Occipital lobe (tissue), 1 donor: ENCODE measurements at regions not wholly inside any gene's neighbourhood (a gene's known extent, or its start where the extent isn't known, plus 50 kb on each side); places are given as distances from the start of the nearest gene placed in this dataset.
A peak's percentile ranks its signal among the peaks of the same experiment; 100 is the strongest.

Source experiments
- DNase-seq: peaks from one replicate; lab custom pipeline; 2025; lab: John Stamatoyannopoulos, UW

DNA sequence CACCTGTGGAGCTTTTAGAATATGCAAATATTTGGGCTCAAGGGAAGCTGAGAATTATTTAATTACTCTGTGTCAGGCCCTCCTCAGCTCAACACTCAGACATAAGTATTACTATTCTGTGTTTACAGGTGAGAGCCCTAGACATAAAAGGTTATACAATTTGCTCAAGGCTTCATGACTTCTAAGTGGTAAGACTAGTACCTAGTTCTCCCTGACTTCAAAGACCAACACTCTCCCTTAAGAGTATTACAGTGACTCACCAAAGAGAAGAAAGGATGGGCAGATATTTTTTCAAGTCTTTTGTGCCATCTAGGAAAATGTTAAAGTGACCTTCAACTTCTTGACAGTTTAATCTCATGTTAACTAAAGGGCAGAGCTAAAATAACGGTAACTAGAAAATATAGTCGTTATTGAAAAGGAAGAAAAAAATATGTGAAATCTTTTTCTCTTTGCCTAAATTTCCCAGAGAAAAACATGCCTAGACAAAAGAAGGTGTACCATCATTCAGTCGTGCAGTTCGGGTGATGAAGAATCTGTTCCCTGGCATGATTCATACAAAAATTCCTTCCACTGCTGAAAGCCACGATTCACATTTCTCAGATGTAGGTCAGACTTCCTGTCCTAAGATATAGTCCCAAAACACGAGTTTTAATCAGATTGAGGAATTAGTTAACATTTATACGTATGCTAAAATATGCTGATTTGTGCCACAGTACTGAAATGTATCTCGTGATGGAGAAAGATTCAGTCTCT is 849.1 kb upstream of the API5 start:
- DNase-seq = no peak

DNA sequence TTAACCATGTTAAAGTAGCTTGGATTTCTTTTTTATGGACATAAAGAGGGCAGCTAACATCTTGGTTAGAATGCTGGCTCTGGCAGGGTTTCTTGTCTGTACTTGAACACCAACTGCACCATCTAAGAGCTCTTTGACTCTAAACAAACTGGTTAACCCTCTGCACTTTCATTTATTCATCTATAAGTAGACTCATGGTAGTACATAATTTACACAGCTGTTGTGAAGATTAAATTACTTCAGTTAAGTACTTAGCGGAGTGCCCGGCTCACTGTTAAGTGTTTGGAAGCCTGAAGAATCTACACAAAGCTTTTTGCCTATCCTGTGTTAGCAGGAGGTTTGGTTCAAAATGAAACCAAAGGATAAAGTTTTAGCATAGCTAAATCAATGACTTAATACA is 846.2 kb upstream of the API5 start:
- no peak for DNase-seq

DNA sequence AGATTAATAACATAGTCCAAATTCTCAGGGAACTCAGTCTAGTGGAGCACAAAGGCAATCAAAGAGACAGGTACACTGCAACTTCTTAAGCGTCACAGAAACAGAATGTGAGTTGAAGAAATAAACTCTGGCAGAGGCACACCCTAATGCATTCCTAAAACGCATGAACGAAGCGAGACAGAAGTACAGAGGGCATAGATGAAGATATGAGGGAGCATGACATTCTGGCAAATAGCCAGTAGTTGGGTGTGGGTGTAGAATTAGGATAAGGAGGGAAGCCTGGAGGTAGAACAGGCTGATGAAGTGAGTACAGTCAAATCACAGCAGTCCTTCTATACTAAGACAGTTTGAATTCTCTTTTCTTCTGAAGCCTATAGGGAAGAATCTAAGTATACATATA is 838.7 kb upstream of the API5 start:
- DNase-seq = no peak

DNA sequence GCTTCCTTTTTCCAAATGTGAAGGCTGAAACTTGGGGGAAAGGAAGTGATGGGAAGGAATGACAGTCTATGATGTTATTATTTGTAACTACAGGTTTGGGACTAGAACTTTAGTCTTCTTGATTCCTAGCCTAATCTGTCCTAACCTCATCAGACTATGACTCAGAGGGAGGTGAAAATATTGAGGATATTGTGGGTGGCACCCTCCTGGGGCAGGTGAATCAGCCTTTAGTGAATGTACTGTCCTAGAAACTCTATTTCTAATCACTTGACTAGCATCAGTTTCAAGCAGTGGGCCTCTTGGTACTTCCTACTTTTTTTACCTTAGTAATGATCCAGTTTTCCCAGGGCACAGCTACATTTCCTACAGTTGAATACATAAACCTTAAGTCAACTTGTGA is 829.0 kb upstream of the API5 start:
- DNase-seq = no peak

DNA sequence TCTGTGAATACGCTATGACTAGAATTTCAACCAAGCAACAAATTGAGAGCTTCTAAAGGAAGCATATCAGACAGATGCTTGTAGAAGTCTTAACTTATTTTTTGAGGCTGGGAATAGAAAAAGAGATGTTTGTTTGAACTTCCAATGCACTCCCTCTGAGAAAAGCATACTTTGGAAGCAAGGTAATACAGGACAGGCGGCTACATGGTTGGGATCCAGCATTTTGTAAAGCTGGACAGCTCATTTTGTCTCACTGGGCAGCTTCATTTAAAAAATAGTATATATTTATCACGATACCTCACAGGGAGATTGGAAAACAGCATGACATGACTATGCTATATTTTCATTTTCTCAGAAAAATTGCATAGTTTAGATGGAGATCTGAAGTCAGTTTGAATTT is 821.3 kb upstream of the API5 start:
- DNase-seq = no peak

DNA sequence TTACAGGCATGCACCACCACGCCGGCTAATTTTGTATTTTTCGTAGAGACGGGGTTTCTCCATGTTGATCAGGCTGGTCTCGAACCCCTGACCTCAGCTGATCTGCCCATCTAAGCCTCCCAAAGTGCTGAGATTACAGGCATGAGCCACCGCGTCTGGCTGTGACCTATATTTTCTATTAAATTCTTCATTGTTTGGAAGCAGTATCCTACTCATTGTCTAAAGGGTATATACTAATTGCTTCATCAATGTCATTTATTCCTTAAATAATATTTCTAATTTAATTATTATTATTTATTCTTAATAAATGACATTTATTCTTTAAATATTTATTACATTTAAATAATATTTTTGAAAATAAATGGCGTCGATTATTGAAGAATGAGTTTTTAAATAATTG is 817.3 kb upstream of the API5 start:
- no peak for DNase-seq

DNA sequence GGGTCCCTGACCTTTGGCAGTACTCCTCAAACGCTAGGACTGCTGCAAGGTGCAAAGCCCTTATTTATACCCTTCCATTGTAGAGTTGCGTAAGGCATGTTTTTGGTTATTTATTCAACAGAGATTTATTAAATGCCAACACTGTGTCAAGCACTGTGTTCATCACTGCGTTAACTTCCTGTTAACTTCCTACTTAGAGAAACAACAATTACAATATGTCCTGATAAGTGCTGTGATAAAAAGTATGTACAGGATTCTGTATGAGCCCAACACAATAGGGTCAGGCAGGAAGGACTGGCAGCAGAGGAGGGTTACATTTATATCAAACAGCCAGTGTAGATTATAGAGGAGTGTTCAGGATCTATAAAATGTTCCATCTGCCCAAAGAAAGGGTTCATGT is 812.8 kb upstream of the API5 start:
- DNase-seq = no peak

DNA sequence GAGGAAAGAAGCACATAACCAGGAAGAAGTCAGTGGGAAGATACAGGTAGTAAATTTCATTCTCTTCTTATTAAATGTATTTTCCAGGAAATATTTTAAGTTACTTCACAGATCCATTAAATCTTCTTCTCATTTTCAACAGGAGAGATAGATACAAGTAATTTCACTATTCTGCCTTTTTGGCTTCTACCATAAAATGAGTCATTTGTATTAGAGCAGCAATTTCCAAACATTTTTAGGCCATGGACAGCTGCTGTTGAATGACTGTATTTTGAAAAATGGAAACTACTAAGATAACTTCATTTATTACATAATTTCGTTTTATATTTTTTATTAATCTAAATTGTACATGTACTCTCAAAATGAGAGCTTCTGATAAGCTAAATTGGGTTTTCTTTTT is 809.6 kb upstream of the API5 start:
- no peak for DNase-seq

DNA sequence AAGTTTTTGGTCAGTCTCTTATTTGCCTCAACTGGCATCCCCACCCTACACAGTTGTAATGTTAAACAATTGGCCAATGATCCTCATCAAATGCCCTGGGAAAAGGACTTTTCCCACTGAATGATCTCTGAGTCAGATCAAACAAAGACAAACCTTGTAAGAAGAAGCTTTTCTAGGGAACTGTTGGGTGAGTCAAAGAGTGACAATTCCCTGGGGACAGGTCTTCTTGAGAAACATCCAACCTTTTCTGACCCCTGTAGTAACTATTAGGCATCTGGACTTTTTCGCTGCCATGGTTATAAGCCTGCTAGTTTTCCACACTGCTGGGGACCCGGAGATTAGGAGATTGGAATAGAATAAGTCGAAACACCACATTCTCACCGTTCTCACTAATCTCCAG is 789.8 kb upstream of the API5 start:
- no peak for DNase-seq

DNA sequence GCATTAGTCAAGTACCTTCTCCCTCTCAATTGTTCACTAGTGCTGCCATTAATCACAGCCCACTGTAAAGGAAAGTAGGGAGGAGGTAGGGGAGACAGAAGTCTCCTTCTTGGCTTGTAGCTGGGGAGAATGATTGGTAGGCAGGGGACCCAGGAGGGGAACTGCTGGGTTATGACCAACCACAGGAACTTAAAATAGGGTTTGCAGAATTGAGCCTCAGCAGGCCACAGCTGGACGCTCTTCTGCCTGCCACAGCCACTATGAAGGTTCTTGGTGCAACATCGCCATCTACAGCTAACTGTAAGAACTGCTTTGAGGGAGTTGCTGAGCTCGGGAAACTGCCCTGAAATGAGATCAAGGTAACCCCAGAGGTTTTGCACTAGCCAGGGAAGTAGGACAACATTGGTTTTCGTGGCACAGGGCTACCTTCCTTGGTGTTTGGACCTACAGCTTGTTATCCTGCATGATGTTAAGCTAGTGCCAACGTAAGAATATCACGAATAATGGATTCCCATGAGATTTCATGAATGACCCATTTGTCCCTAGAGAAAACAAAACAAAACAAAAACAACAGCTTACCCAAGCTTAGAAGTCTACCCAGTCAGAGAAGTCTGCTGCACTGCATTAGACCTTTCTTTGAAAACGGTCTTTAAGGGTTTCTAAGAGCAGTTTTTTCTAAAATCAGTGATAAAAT is 787.1 kb upstream of the API5 start:
- DNase-seq = peak; percentile 46

DNA sequence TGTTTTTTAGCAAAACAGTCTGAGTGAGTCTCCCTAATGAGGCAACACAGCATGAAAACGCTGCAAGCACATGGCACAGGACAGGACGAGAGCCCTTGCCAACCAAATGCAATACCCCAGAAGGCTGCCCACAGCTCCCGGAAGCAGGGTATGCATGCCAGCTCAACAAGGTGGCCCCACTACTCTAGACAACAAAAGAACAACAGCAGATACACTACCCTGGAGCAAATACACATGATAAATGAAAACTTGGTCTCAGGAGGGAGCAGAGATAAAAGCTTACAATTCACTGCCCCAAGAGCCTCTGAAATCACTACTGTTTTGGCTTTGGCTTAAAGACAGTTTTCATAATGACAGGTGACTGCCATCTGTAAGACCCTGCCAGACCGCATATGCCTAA is 785.4 kb upstream of the API5 start:
- DNase-seq = no peak

DNA sequence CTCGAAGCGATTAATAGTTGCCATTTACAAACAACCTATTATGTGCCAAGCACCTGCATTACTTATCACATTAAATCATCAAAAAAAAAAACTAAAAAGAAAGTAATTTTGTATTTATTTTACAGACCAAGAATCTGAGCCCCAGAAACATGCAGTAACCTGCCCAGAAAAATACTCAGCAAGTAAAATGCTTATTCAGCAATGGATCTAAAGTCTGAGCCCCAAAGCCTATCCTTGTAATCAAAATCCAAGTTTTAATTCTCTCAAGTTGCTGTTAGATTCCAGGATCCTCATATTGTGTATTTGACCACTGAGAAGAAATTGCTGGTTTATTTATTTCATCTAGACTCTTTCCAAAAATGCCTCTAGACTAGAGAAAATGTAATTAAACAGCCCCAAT is 783.3 kb upstream of the API5 start:
- no peak for DNase-seq

DNA sequence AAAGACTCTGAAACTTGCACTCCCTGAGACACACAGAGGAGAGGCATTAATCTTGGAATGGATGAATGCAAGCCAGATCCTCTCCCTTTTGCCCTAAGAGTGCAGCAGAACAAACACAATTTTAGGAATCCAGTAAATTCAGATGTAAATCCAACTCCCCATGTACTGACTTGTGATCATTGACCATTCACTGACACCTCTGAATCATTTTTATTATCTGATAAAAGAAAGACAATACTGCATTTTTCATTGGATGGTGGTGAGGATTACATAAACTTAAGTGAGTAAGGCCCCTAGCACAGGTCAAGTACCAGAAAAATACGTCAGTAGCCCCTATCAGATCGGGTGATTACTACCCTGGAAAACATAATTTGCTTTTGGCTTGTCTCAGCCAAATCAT is 782.9 kb upstream of the API5 start:
- no peak for DNase-seq

DNA sequence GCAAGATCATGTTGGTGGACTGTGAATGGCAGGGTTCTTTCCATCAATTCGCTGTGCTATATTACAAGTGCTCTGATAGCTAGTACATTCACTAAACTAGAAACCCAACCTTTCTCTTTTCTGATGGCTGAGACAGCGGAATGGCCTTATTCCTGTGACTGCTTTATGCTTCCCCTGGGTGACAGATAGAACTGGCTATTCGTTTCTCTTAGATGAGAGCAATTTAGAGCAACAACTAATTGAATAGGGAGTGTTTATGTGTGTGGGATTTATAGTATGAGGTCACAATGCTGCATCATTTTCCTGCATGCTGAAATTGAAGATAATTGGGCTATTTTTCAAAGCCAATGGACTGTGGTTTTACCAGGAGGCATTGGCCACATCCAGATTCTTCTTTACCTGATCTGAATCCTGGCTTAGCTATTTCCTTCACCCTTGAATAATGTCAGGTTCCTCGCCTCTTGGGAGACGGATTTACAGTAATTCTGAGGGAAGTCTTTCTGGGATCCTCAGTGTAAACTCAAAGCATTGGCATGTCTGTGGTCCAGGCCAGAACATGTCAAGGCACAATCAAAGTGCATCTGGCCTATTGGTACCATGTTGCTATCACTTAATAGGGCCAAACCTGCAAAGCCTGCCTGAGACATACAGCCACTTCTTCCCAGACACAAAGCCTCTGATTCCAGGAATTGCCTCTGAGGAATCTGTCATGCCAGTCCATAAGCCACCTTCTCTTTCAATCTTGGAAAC is 775.0 kb upstream of the API5 start:
- DNase-seq = no peak

DNA sequence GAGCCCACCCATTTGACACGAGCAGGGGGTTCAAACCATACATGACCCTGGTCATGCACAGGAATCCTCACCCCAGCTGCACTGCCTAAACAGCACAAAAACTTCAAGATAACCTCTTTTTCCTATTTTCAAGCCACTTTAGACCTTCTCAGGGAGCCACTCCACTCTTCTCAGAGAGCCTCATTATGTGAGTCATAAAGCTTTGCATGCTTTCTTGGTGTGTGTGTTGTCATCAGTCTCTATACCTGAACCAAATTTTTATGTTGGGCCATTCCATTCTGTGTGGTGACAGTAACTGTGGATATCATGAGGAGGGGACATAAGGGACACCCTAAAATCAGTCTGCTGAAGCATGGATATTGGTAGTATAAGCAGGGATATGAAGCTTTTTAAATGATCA is 769.5 kb upstream of the API5 start:
- no peak for DNase-seq

DNA sequence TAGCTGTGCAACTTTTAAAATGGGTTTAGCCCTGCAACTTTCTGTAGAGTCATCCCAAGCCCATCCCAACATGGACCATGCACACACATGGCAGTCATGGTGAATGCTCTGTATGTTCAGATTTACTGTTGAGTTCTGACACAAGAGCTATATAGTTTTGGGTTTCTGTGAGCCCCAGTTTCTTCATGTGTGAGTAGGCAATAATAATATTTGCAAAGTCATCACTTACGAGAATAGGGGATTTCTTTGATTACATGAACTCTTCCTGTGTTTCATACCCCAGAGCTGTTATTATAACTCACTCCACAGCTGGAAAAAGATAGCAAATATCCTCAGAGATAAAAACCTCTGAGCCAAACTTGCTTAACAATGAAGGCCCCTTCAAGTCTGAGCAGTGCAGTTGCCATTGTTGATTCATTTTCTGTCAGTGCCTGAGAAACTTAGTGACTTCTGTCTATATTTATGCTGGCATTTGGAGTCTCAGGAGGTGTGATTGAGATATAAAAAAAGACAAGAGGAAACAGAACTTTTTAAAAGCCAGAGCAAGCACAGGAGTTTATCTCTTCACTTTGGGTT is 767.9 kb upstream of the API5 start:
- DNase-seq = no peak

DNA sequence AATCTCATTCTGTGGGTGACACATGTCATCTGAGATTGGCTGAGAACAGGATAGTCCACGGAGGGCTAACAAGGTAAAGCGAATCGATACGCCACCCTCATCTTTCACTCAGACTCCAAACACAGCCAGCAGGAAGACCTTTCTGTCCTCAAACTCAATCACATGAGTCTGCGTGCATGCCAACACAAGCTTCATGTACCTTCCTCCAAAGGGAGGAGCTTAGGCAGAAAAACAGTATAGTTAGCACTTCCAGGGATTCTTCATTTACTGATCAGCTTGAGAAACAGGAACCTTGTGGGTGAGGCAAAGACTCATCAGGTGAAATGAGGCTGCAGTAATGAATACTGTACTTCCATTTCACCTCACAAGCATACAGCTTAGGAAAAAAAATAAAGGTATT is 767.1 kb upstream of the API5 start:
- DNase-seq = no peak

DNA sequence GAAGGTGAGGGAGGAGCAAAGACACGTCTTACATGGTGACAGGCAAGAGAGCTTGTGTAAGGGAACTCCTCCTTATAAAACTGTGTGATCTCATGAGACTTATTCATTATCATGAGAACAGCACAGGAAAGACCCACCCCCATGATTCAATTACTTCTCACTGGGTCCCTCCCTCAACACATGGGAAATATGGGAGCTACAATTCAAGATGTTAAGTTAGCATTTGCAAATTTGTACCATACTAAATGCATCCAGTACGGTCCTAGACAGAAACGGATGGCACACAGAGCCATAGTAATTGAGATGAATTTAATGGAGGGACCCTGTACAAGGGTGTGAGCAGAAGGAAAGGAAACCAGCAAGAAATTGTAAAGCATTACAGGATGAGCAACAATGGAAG is 765.8 kb upstream of the API5 start:
- no peak for DNase-seq

DNA sequence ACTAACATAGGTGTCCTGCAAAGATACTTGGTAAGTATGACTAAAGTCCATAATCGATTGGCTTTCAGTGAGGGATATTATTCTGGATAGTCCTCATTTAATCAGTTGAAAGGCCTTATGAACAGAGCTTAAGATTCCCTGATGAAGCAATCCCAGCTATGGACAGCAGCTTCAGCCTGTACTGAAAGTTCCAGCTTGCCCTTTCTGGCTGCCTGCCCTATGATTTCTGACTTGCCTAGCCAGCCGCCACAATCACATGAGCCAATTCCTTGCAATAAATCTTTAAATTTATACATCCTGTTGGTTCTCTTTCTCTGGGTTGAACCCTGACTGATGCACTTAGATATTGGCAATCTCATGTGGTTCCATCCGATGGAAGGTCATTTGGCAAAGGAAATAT is 759.0 kb upstream of the API5 start:
- DNase-seq = no peak

DNA sequence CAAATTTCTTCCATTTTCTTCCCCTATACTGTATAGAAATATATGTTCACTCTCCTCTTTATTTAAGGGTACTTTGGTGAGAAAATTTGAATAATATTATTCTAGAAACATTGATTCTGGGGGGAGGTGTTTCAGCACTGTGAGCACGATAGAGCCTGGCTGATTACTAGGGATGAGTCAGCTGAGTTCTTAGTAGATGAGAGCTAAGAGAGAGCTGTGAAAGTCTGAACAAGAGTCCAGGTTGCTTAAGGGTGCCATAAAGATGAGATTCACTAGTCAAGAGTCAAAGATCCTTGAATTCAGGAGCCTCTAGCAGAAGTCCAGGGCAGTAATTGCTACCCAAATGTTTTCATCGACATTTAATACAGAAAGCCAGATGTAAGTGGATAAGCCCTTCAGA is 756.6 kb upstream of the API5 start:
- DNase-seq = no peak

DNA sequence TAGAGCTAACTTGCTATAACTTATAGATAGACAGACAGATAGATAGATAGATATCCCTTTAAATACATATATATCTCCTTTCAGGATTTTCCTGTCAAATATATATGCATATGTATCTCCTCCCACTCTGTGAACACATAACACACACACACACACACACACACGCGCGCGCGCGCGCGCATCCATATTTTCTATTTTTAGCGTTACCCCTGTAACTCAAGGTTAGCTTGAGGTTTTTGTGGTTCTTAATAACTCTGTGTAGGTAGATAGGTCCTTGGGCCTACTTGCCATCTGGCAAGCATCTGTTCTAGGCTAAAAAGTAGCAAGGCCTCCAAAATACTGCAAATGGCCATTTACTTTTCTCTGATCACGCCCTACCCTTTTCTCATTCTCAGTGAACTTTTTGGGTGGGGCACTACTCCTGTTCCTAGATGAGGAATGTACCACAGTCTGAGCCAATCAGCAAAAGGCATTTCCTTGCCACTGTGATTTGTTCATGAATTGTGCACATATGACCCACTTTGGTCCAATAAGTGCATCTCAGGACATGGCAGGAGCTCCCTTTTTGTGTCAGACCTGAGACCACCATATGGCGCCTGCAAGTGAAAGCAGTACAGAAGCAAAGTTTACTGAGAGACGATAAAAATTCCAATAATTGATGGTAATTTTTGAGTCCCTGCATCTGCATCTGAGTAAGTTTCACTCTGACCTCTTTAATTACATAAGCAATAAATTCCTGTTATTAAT is 740.5 kb upstream of the API5 start:
- no peak for DNase-seq
